Activated CD8-positive, alpha-beta T cell treated with anti-CD3 and anti-CD28 coated beads for 36 hours (primary cell): ENCODE measurements at regions not wholly inside any gene's neighbourhood (a gene's known extent, or its start where the extent isn't known, plus 50 kb on each side); places are given as distances from the start of the nearest gene placed in this dataset.

Source experiments
- ATAC-seq: fragments of 200-7000 bp; cut with Tn5 transposase; one replicate; pipeline ENCODE4 v1.10.0; 2021; ENCODE audit warnings: mild to moderate bottlenecking, moderate library complexity
- CTCF ChIA-PET: fragments of 350-600 bp; sonication (Branson Sonifier 250); formaldehyde crosslinking; loops from one replicate; lab custom pipeline; 2021; ENCODE audit warnings: antibody characterized with exemption; lab: Charles Lee
- POLR2A ChIA-PET: fragments of 350-600 bp; sonication (Branson Sonifier 250); formaldehyde crosslinking; loops from one replicate; lab custom pipeline; 2021; ENCODE audit warnings: antibody characterized with exemption; lab: Charles Lee
- DNase-seq: peaks from one replicate; pipeline ENCODE4 v3.0.0-alpha.2; 2020
- H3K27ac Mint-ChIP-seq: one replicate; pipeline ENCODE4 v1.8.0; 2021; ENCODE audit warnings: mild to moderate bottlenecking, mixed read lengths
- H3K27me3 Mint-ChIP-seq: one replicate; pipeline ENCODE4 v1.8.0; 2021; ENCODE audit warnings: mixed read lengths
- H3K36me3 Mint-ChIP-seq: one replicate; pipeline ENCODE4 v1.8.0; 2021; ENCODE audit warnings: low read depth, mixed read lengths
- H3K4me1 Mint-ChIP-seq: one replicate; pipeline ENCODE4 v1.8.0; 2021; ENCODE audit warnings: low read depth, mixed read lengths
- H3K4me3 Mint-ChIP-seq: one replicate; pipeline ENCODE4 v1.8.0; 2021; ENCODE audit warnings: mild to moderate bottlenecking, moderate library complexity, mixed read lengths
- H3K9me3 Mint-ChIP-seq: one replicate; pipeline ENCODE4 v1.8.0; 2021; ENCODE audit warnings: mixed read lengths
- CTCF ChIP-seq: fragments of 200-600 bp; IDR thresholded peaks from one replicate; pipeline ENCODE4 v1.8.0; 2022; ENCODE audit warnings: antibody characterized with exemption, mild to moderate bottlenecking
- intact Hi-C: fragments of 100-400 bp; cut with micrococcal nuclease; formaldehyde crosslinking; loops from one replicate; pipeline ENCODE4 v1.10.0; 2022

GRCh38 chr3:17982211-17982880 is 239.9 kb upstream of the TBC1D5 start:
- no peak for ATAC-seq
- no peaks in the 10 kb centered on the region for H3K9me3 Mint-ChIP-seq
- CTCF ChIA-PET, result no interaction called here

GRCh38 chr3:17980863-17981262 is 238.4 kb upstream of the TBC1D5 start:
- no peak overlapping the region for H3K27ac Mint-ChIP-seq
- no peak for TF ChIP-seq CTCF
- no peaks in the 10 kb centered on the region for H3K9me3 Mint-ChIP-seq
- ATAC-seq (no peak), DNase-seq (no peak)
- H3K27me3 Mint-ChIP-seq, result peaks cover 6% of the 10 kb centered on the region
- no peaks in the 10 kb centered on the region for H3K4me1 Mint-ChIP-seq
- ChIA-PET POLR2A (no interaction called here), CTCF (no interaction called here)
- intact Hi-C loops, result no loop called here
- no peaks in the 10 kb centered on the region for H3K36me3 Mint-ChIP-seq
- H3K4me3 Mint-ChIP-seq, result no peak overlapping the region

More at GRCh38 chr3:17982211-17982880, 239.9 kb upstream of the TBC1D5 start:
- no peaks in the 10 kb centered on the region for H3K4me1 Mint-ChIP-seq
- no peak for TF ChIP-seq CTCF
- intact Hi-C loops, result no loop called here
- no peak for DNase-seq
- H3K36me3 Mint-ChIP-seq, result no peaks in the 10 kb centered on the region
- POLR2A ChIA-PET, result no interaction called here
- no peak overlapping the region for H3K27ac Mint-ChIP-seq
- peaks cover 6% of the 10 kb centered on the region for H3K27me3 Mint-ChIP-seq
- H3K4me3 Mint-ChIP-seq, result no peak overlapping the region

GRCh38 chr3:17979911-17980310 is 237.5 kb upstream of the TBC1D5 start:
- no peak for ATAC-seq
- no peak overlapping the region for H3K27ac Mint-ChIP-seq

GRCh38 chr3:17979252-17979651 is 236.8 kb upstream of the TBC1D5 start:
- no peak overlapping the region for H3K27ac Mint-ChIP-seq
- ATAC-seq, result no peak

More at GRCh38 chr3:17979911-17980310, 237.5 kb upstream of the TBC1D5 start:
- intact Hi-C loops, result no loop called here
- Mint-ChIP-seq H3K9me3 (no peaks in the 10 kb centered on the region), H3K4me1 (no peaks in the 10 kb centered on the region), H3K4me3 (no peak overlapping the region), H3K27me3 (peaks cover 6% of the 10 kb centered on the region), H3K36me3 (no peaks in the 10 kb centered on the region)
- no peak for TF ChIP-seq CTCF
- no peak for DNase-seq
- ChIA-PET POLR2A (interaction anchor here (1.2 kb wide), 1 partner anchor 12 kb away, joined by 3 read pairs; no protein-coding TSS in a partner anchor), CTCF (no interaction called here)

More at GRCh38 chr3:17979252-17979651, 236.8 kb upstream of the TBC1D5 start:
- POLR2A ChIA-PET, result interaction anchor here (1.2 kb wide), 1 partner anchor 12 kb away, joined by 3 read pairs; no protein-coding TSS in a partner anchor
- peak; percentile 9 for DNase-seq
- H3K9me3 Mint-ChIP-seq, result no peaks in the 10 kb centered on the region
- H3K4me3 Mint-ChIP-seq, result no peak overlapping the region
- intact Hi-C loops, result no loop called here
- CTCF ChIA-PET, result no interaction called here
- H3K36me3 Mint-ChIP-seq, result no peaks in the 10 kb centered on the region
- no peaks in the 10 kb centered on the region for H3K4me1 Mint-ChIP-seq
- peaks cover 6% of the 10 kb centered on the region for H3K27me3 Mint-ChIP-seq
- peak; percentile 17 for TF ChIP-seq CTCF
